B cell (primary cell): ENCODE measurements at regions not wholly inside any gene's neighbourhood (a gene's known extent, or its start where the extent isn't known, plus 50 kb on each side); places are given as distances from the start of the nearest gene placed in this dataset.

Source experiments
- ATAC-seq: fragments of 200-7000 bp; cut with Tn5 transposase; one replicate; pipeline ENCODE4 v1.10.0; 2021; ENCODE audit warnings: low read depth, mild to moderate bottlenecking, moderate number of reproducible peaks, moderate library complexity
- CTCF ChIA-PET: fragments of 350-600 bp; sonication (Branson Sonifier 250); formaldehyde crosslinking; loops from one replicate; lab custom pipeline; 2021; ENCODE audit warnings: antibody characterized with exemption, inconsistent platforms; lab: Charles Lee
- POLR2A ChIA-PET: fragments of 350-600 bp; sonication (Branson Sonifier 250); formaldehyde crosslinking; loops from one replicate; lab custom pipeline; 2021; ENCODE audit warnings: antibody characterized with exemption; lab: Charles Lee
- DNase-seq: peaks from one replicate; pipeline ENCODE4 v3.0.0; 2013
- H2AFZ ChIP-seq: 2 replicates; pipeline ENCODE4 v1.6.1; 2012; ENCODE audit warnings: mild to moderate bottlenecking, low read depth, low read length; ENCODE audit not compliant: insufficient read depth, poor library complexity, severe bottlenecking
- H3K27ac ChIP-seq, 2 donors: 1 replicate in 1 of 2; 2 replicates in 1 of 2; pipeline ENCODE4 v1.5.1; 2012 to 2013; ENCODE audit warnings: low read length in 2 of 2, mild to moderate bottlenecking in 2 of 2, moderate library complexity in 1 of 2
- H3K27me3 ChIP-seq, 4 experiments: fragments of 200-600 bp in 1 of 4; sonication (generic) in 1 of 4; replicated peaks in 1 of 4; 1 replicate in 2 of 4; 2 replicates in 2 of 4; pipeline versions ENCODE4 v1.6.1 to v1.7.0; 2013 to 2016; ENCODE audit warnings: low read length in 3 of 4, mild to moderate bottlenecking in 2 of 4, mixed read lengths in 1 of 4, moderate library complexity in 1 of 4; ENCODE audit not compliant: insufficient read depth in 4 of 4, control insufficient read depth in 3 of 4; ENCODE audit errors: control extremely low read depth in 1 of 4
- H3K36me3 ChIP-seq, 2 experiments: replicated peaks in 1 of 2; 1 replicate in 1 of 2; 2 replicates in 1 of 2; pipeline versions ENCODE4 v1.6.1 to v1.7.1; 2013; ENCODE audit warnings: low read length in 1 of 2; ENCODE audit not compliant: insufficient read depth in 2 of 2, control insufficient read depth in 1 of 2; ENCODE audit errors: control extremely low read depth in 1 of 2, extremely low read depth in 1 of 2
- H3K4me1 ChIP-seq, 2 donors: fragments of 200-600 bp in 1 of 2; sonication (generic) in 1 of 2; 1 replicate in 1 of 2; 2 replicates in 1 of 2; pipeline versions ENCODE4 v1.5.1 to v1.6.1; 2013 to 2017; ENCODE audit warnings: low read length in 2 of 2; ENCODE audit not compliant: control insufficient read depth in 2 of 2, insufficient read depth in 2 of 2
- H3K4me2 ChIP-seq: replicated peaks from 2 replicates; pipeline ENCODE3; 2012; ENCODE audit warnings: mild to moderate bottlenecking, low read depth, low read length; ENCODE audit not compliant: poor library complexity, severe bottlenecking
- H3K4me3 ChIP-seq, 5 experiments: fragments of 200-600 bp in 1 of 5; sonication (generic) in 1 of 5; 1 replicate in 3 of 5; 2 replicates in 2 of 5; pipeline versions ENCODE4 v1.5.1 to v1.7.0; 2011 to 2016; ENCODE audit warnings: low read length in 4 of 5, mild to moderate bottlenecking in 4 of 5, low read depth in 2 of 5, control low read depth in 1 of 5, moderate library complexity in 1 of 5; ENCODE audit not compliant: insufficient read depth in 1 of 5; ENCODE audit errors: control extremely low read depth in 1 of 5, extremely low read depth in 1 of 5
- H3K79me2 ChIP-seq: fragments of 200-600 bp; sonication (generic); one replicate; pipeline ENCODE4 v1.6.0; 2016; ENCODE audit warnings: low read length; ENCODE audit not compliant: control insufficient read depth, insufficient read depth
- H3K9ac ChIP-seq: fragments of 200-600 bp; sonication (generic); 2 replicates; pipeline ENCODE4 v1.6.1; 2017; ENCODE audit warnings: mild to moderate bottlenecking, low read length, moderate library complexity
- H3K9me3 ChIP-seq, 3 donors: one replicate each; pipeline versions ENCODE4 v1.6.1 to v1.7.1; 2013; ENCODE audit warnings: low read length in 2 of 3; ENCODE audit not compliant: control insufficient read depth in 2 of 3, insufficient read depth in 1 of 3; ENCODE audit errors: control extremely low read depth in 1 of 3
- H4K20me1 ChIP-seq: 2 replicates; pipeline ENCODE4 v1.6.0; 2012; ENCODE audit warnings: mild to moderate bottlenecking, low read length; ENCODE audit not compliant: insufficient read depth, control insufficient read depth, poor library complexity, severe bottlenecking
- H3K27ac Mint-ChIP-seq: one replicate; pipeline ENCODE4 v1.8.0; 2021; ENCODE audit warnings: mixed read lengths
- H3K27me3 Mint-ChIP-seq: one replicate; pipeline ENCODE4 v1.8.0; 2021; ENCODE audit warnings: mixed read lengths
- H3K4me1 Mint-ChIP-seq: one replicate; pipeline ENCODE4 v1.8.0; 2021; ENCODE audit warnings: mixed read lengths
- H3K4me3 Mint-ChIP-seq: one replicate; pipeline ENCODE4 v1.8.0; 2021; ENCODE audit warnings: mixed read lengths
- H3K9me3 Mint-ChIP-seq: one replicate; pipeline ENCODE4 v1.8.0; 2022; ENCODE audit warnings: mixed read lengths; ENCODE audit not compliant: insufficient read depth
- CTCF ChIP-seq: fragments of 200-600 bp; IDR thresholded peaks from one replicate; pipeline ENCODE4 v1.8.0; 2022; ENCODE audit warnings: antibody characterized with exemption, mild to moderate bottlenecking
- EZH2 ChIP-seq: IDR thresholded peaks from 2 replicates; pipeline ENCODE4 v1.6.1; 2012; ENCODE audit warnings: borderline replicate concordance, low read depth, mild to moderate bottlenecking, moderate library complexity, low read length; ENCODE audit not compliant: insufficient read depth, poor library complexity, severe bottlenecking
- WGBS: methylation state at CpG from one replicate; pipeline ENCODE4 v1.1.5; 2013; ENCODE audit warnings: missing lambda C conversion rate; ENCODE audit not compliant: insufficient coverage; 5-methylcytosine and 5-hydroxymethylcytosine counted together
- intact Hi-C: fragments of 100-400 bp; cut with micrococcal nuclease; formaldehyde crosslinking; loops from one replicate; pipeline ENCODE4 v1.10.0; 2022

DNA sequence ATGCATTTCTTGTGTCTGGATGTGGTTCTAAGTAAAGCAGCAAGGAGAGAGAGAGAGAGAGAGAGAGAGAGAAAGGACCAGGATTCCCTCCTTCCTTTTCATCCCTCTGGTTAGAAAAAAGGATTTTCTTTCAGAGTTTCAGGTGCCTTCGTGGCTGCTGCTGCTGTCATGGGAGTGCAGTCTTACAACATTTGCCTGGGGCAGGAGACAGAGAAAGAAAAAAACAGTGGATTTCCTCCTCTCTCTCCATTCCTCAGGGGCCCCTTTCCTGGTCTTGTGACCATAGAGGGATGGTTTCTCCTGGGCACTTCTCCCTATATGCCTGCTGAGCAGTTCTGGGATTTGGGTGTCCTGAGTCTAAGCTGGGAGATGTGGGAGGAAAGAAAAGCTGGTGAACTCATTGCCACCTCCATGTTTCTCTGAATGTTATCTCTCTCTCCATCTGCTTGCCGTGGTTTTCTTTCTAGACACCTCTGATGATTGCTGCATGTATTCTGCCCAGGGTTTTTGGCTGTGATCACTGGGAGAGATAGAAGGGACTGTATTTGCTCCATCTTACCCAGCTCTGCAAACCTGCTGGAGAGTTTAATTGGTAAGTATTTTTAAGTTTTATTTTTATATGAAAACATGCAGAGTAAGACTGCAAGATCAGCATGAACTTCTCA, 142.4 kb upstream of the RGMA start:
- TF ChIP-seq CTCF (no peak), EZH2 (no peak)
- DNase-seq: no peak
- intact Hi-C loops: no loop called here
- ChIA-PET POLR2A (no interaction called here), CTCF (no interaction called here)
- Histone ChIP-seq H3K4me2 (no peak overlapping the region), H3K79me2 (no peaks in the 10 kb centered on the region), H3K4me1 (no peaks in the 10 kb centered on the region), H4K20me1 (no peaks in the 10 kb centered on the region), H2AFZ (no peak overlapping the region), H3K36me3 (no peaks in the 10 kb centered on the region), H3K27ac (no peak overlapping the region), H3K9ac (no peak overlapping the region), H3K27me3 (peaks cover 0 to 4% (median 0%) of the 10 kb centered on the region in 4 experiments), H3K9me3 (no peaks in the 10 kb centered on the region), H3K4me3 (no peak overlapping the region)
- peaks cover 2% of the 10 kb centered on the region for H3K4me1 Mint-ChIP-seq
- no peak for ATAC-seq
- no peaks in the 10 kb centered on the region for H3K9me3 Mint-ChIP-seq
- no peak overlapping the region for H3K27ac Mint-ChIP-seq
- no CpG with 5 or more reads among the region's 2 CpGs for WGBS
- H3K27me3 Mint-ChIP-seq: peaks cover 11% of the 10 kb centered on the region
- H3K4me3 Mint-ChIP-seq: no peak overlapping the region

- CTCF ChIA-PET: no interaction called here
- DNase-seq: no peak
- Mint-ChIP-seq H3K4me3 (no peak overlapping the region), H3K9me3 (no peaks in the 10 kb centered on the region), H3K27me3 (peaks cover 14% of the 10 kb centered on the region), H3K4me1 (no peaks in the 10 kb centered on the region), H3K27ac (no peak overlapping the region)
- H3K36me3 ChIP-seq: no peaks in the 10 kb centered on the region
- H3K9ac ChIP-seq: no peak overlapping the region
- no peaks in the 10 kb centered on the region for H3K79me2 ChIP-seq
- H3K4me1 ChIP-seq: no peaks in the 10 kb centered on the region
- no peak overlapping the region for H3K4me2 ChIP-seq
- no peak overlapping the region for H2AFZ ChIP-seq
- peaks cover 0 to 4% (median 0%) of the 10 kb centered on the region in 4 experiments for H3K27me3 ChIP-seq
- no peak overlapping the region for H3K27ac ChIP-seq
- intact Hi-C loops: no loop called here
- H4K20me1 ChIP-seq: no peaks in the 10 kb centered on the region
- no peak overlapping the region for H3K4me3 ChIP-seq
- POLR2A ChIA-PET: no interaction called here
- no peaks in the 10 kb centered on the region for H3K9me3 ChIP-seq
- ATAC-seq: no peak
- no CpG with 5 or more reads among the region's 3 CpGs for WGBS
- TF ChIP-seq EZH2 (no peak), CTCF (no peak)
These were observed 139.5 kb upstream of the RGMA start for GRCh38 chr15:93228546-93228945.
